Naive thymus-derived CD4-positive, alpha-beta T cell (primary cell): ENCODE measurements at regions not wholly inside any gene's neighbourhood (a gene's known extent, or its start where the extent isn't known, plus 50 kb on each side); places are given as distances from the start of the nearest gene placed in this dataset.

Source experiments
- ATAC-seq: fragments of 150-1000 bp; cut with Tn5 transposase; 2 replicates; pipeline ENCODE4 v1.10.0; 2021; ENCODE audit warnings: mild to moderate bottlenecking, moderate library complexity
- CTCF ChIA-PET: fragments of 350-600 bp; sonication (Branson Sonifier 250); formaldehyde crosslinking; loops from one replicate; lab custom pipeline; 2021; ENCODE audit warnings: antibody characterized with exemption; lab: Charles Lee
- POLR2A ChIA-PET: fragments of 350-600 bp; sonication (Branson Sonifier 250); formaldehyde crosslinking; loops from one replicate; lab custom pipeline; 2021; ENCODE audit warnings: antibody characterized with exemption, inconsistent platforms; lab: Charles Lee
- DNase-seq, 9 donors: peaks; one replicate each; pipeline versions ENCODE4 v3.0.0 to v3.0.0-alpha.2; 2020 to 2022; ENCODE audit warnings: mixed read lengths in 1 of 9
- H3K27ac ChIP-seq: one replicate; pipeline ENCODE4 v1.7.0; 2013; ENCODE audit warnings: mild to moderate bottlenecking, low read depth, low read length, moderate library complexity
- H3K27me3 ChIP-seq, 2 donors: one replicate each; pipeline ENCODE4 v1.7.0; 2013; ENCODE audit warnings: low read length in 2 of 2, mild to moderate bottlenecking in 2 of 2, moderate library complexity in 2 of 2; ENCODE audit not compliant: control insufficient read depth in 2 of 2, insufficient read depth in 2 of 2
- H3K36me3 ChIP-seq, 3 experiments: 1 replicate in 2 of 3; 2 replicates in 1 of 3; pipeline ENCODE4 v1.7.0; 2013; ENCODE audit warnings: low read length in 3 of 3, mild to moderate bottlenecking in 3 of 3, moderate library complexity in 1 of 3; ENCODE audit not compliant: insufficient read depth in 3 of 3, control insufficient read depth in 2 of 3
- H3K4me1 ChIP-seq, 2 donors: one replicate each; pipeline ENCODE4 v1.7.0; 2013; ENCODE audit warnings: low read length in 2 of 2, mild to moderate bottlenecking in 2 of 2, moderate library complexity in 1 of 2; ENCODE audit not compliant: control insufficient read depth in 2 of 2, insufficient read depth in 2 of 2
- H3K4me3 ChIP-seq: 2 replicates; pipeline ENCODE4 v1.7.0; 2013; ENCODE audit warnings: mild to moderate bottlenecking, low read length
- H3K9me3 ChIP-seq, 3 experiments: 1 replicate in 2 of 3; 2 replicates in 1 of 3; pipeline ENCODE4 v1.7.0; 2013; ENCODE audit warnings: low read length in 3 of 3; ENCODE audit not compliant: control insufficient read depth in 2 of 3
- H3K27ac Mint-ChIP-seq, 9 donors: one replicate each; pipeline ENCODE4 v1.8.0; 2020 to 2022; ENCODE audit warnings: mixed read lengths in 9 of 9, mild to moderate bottlenecking in 8 of 9, moderate library complexity in 5 of 9, inconsistent platforms in 2 of 9
- H3K27me3 Mint-ChIP-seq, 5 donors: one replicate each; pipeline ENCODE4 v1.8.0; 2021 to 2022; ENCODE audit warnings: mixed read lengths in 5 of 5, mild to moderate bottlenecking in 1 of 5
- H3K36me3 Mint-ChIP-seq, 5 donors: one replicate each; pipeline ENCODE4 v1.8.0; 2020 to 2022; ENCODE audit warnings: mixed read lengths in 5 of 5, mild to moderate bottlenecking in 3 of 5, inconsistent platforms in 1 of 5
- H3K4me1 Mint-ChIP-seq, 7 donors: one replicate each; pipeline ENCODE4 v1.8.0; 2020 to 2022; ENCODE audit warnings: mixed read lengths in 7 of 7, mild to moderate bottlenecking in 3 of 7, inconsistent platforms in 1 of 7
- H3K4me3 Mint-ChIP-seq, 10 donors: one replicate each; pipeline ENCODE4 v1.8.0; 2020 to 2022; ENCODE audit warnings: mild to moderate bottlenecking in 10 of 10, mixed read lengths in 10 of 10, moderate library complexity in 6 of 10, inconsistent platforms in 2 of 10
- H3K9me3 Mint-ChIP-seq, 11 donors: one replicate each; pipeline ENCODE4 v1.8.0; 2020 to 2022; ENCODE audit warnings: mixed read lengths in 11 of 11, mild to moderate bottlenecking in 4 of 11, inconsistent platforms in 1 of 11, moderate library complexity in 1 of 11
- intact Hi-C, 2 donors: fragments of 100-400 bp; cut with micrococcal nuclease; formaldehyde crosslinking; loops; one replicate each; pipeline ENCODE4 v1.15.1; 2023

GRCh38 chr15:61558172-61559136, 329.4 kb upstream of the RORA start:
- Mint-ChIP-seq H3K27me3 (peaks cover 11 to 38% (median 25%) of the 10 kb centered on the region in 5 donors), H3K36me3 (no peaks in the 10 kb centered on the region), H3K9me3 (peaks cover 0 to 6% (median 0%) of the 10 kb centered on the region in 11 donors), H3K27ac (no peak overlapping the region), H3K4me3 (no peak overlapping the region), H3K4me1 (peaks cover 0 to 6% (median 0%) of the 10 kb centered on the region in 7 donors)
- DNase-seq (no peak), ATAC-seq (no peak)
- Histone ChIP-seq H3K4me1 (no peaks in the 10 kb centered on the region), H3K9me3 (no peaks in the 10 kb centered on the region), H3K27me3 (no peaks in the 10 kb centered on the region), H3K36me3 (no peaks in the 10 kb centered on the region), H3K27ac (no peak overlapping the region), H3K4me3 (no peak overlapping the region)
- ChIA-PET CTCF (no interaction called here), POLR2A (no interaction called here)
- intact Hi-C loops: no loop called here

GRCh38 chr15:61556037-61556648, 327.0 kb upstream of the RORA start:
- CTCF ChIA-PET: no interaction called here
- no peak overlapping the region for H3K4me3 Mint-ChIP-seq
- ATAC-seq: no peak

GRCh38 chr15:61549727-61550126, 320.6 kb upstream of the RORA start:
- Histone ChIP-seq H3K27me3 (peaks cover 0 to 6% of the 10 kb centered on the region in 2 donors), H3K36me3 (no peaks in the 10 kb centered on the region), H3K4me3 (no peak overlapping the region), H3K4me1 (no peaks in the 10 kb centered on the region), H3K9me3 (no peaks in the 10 kb centered on the region), H3K27ac (no peak overlapping the region)
- intact Hi-C loops: no loop called here
- H3K4me3 Mint-ChIP-seq: no peak overlapping the region
- ATAC-seq (no peak), DNase-seq (no peak)
- no peaks in the 10 kb centered on the region for H3K4me1 Mint-ChIP-seq
- POLR2A ChIA-PET: no interaction called here
- H3K9me3 Mint-ChIP-seq: peaks cover 0 to 4% (median 0%) of the 10 kb centered on the region in 11 donors
- H3K27me3 Mint-ChIP-seq: peaks cover 6 to 39% (median 30%) of the 10 kb centered on the region in 5 donors
- CTCF ChIA-PET: no interaction called here
- no peak overlapping the region for H3K27ac Mint-ChIP-seq
- H3K36me3 Mint-ChIP-seq: no peaks in the 10 kb centered on the region

More at GRCh38 chr15:61556037-61556648, 327.0 kb upstream of the RORA start:
- Histone ChIP-seq H3K36me3 (no peaks in the 10 kb centered on the region), H3K27ac (no peak overlapping the region), H3K27me3 (no peaks in the 10 kb centered on the region), H3K4me1 (no peaks in the 10 kb centered on the region), H3K4me3 (no peak overlapping the region), H3K9me3 (no peaks in the 10 kb centered on the region)
- H3K27ac Mint-ChIP-seq: no peak overlapping the region
- intact Hi-C loops: no loop called here
- no peaks in the 10 kb centered on the region for H3K36me3 Mint-ChIP-seq
- POLR2A ChIA-PET: no interaction called here
- no peak for DNase-seq
- H3K27me3 Mint-ChIP-seq: peaks cover 8 to 35% (median 27%) of the 10 kb centered on the region in 5 donors
- peaks cover 0 to 6% (median 0%) of the 10 kb centered on the region in 7 donors for H3K4me1 Mint-ChIP-seq
- H3K9me3 Mint-ChIP-seq: peaks cover 0 to 3% (median 0%) of the 10 kb centered on the region in 11 donors

GRCh38 chr15:61545763-61546162, 316.7 kb upstream of the RORA start:
- H3K4me3 Mint-ChIP-seq: no peak overlapping the region
- ATAC-seq: no peak
- H3K9me3 ChIP-seq: no peaks in the 10 kb centered on the region

GRCh38 chr15:61541516-61541915, 312.4 kb upstream of the RORA start:
- Mint-ChIP-seq H3K4me1 (no peaks in the 10 kb centered on the region), H3K27ac (no peak overlapping the region), H3K27me3 (peaks cover 8 to 30% (median 16%) of the 10 kb centered on the region in 5 donors), H3K9me3 (peaks cover 0 to 2% (median 0%) of the 10 kb centered on the region in 11 donors), H3K36me3 (no peaks in the 10 kb centered on the region), H3K4me3 (no peak overlapping the region)
- ATAC-seq (no peak), DNase-seq (no peak)
- ChIA-PET CTCF (no interaction called here), POLR2A (no interaction called here)
- H3K27me3 ChIP-seq: no peaks in the 10 kb centered on the region
- no peaks in the 10 kb centered on the region for H3K9me3 ChIP-seq
- intact Hi-C loops: no loop called here
- H3K36me3 ChIP-seq: no peaks in the 10 kb centered on the region
- no peaks in the 10 kb centered on the region for H3K4me1 ChIP-seq
- H3K4me3 ChIP-seq: no peak overlapping the region
- no peak overlapping the region for H3K27ac ChIP-seq

More at GRCh38 chr15:61545763-61546162, 316.7 kb upstream of the RORA start:
- H3K36me3 Mint-ChIP-seq: no peaks in the 10 kb centered on the region
- intact Hi-C loops: no loop called here
- peaks cover 0 to 6% of the 10 kb centered on the region in 2 donors for H3K27me3 ChIP-seq
- DNase-seq: no peak
- POLR2A ChIA-PET: no interaction called here
- H3K4me1 ChIP-seq: no peaks in the 10 kb centered on the region
- peaks cover 0 to 2% (median 0%) of the 10 kb centered on the region in 11 donors for H3K9me3 Mint-ChIP-seq
- peaks cover 0 to 30% (median 17%) of the 10 kb centered on the region in 5 donors for H3K27me3 Mint-ChIP-seq
- no peaks in the 10 kb centered on the region for H3K4me1 Mint-ChIP-seq
- CTCF ChIA-PET: no interaction called here
- no peak overlapping the region for H3K4me3 ChIP-seq
- H3K27ac ChIP-seq: no peak overlapping the region
- H3K27ac Mint-ChIP-seq: no peak overlapping the region
- H3K36me3 ChIP-seq: no peaks in the 10 kb centered on the region

- POLR2A ChIA-PET: no interaction called here
- no peak overlapping the region for H3K4me3 Mint-ChIP-seq
- CTCF ChIA-PET: no interaction called here
Observed at GRCh38 chr15:61537337-61537736, 308.2 kb upstream of the RORA start.

More at GRCh38 chr15:61537337-61537736, 308.2 kb upstream of the RORA start:
- Mint-ChIP-seq H3K36me3 (no peaks in the 10 kb centered on the region), H3K4me1 (no peaks in the 10 kb centered on the region), H3K9me3 (no peaks in the 10 kb centered on the region), H3K27ac (no peak overlapping the region), H3K27me3 (peaks cover 9 to 30% (median 15%) of the 10 kb centered on the region in 5 donors)
- Histone ChIP-seq H3K9me3 (no peaks in the 10 kb centered on the region), H3K4me3 (no peak overlapping the region), H3K4me1 (no peaks in the 10 kb centered on the region), H3K36me3 (no peaks in the 10 kb centered on the region), H3K27ac (no peak overlapping the region), H3K27me3 (no peaks in the 10 kb centered on the region)
- DNase-seq (no peak), ATAC-seq (no peak)
- intact Hi-C loops: no loop called here
